A673 (cell line): ENCODE measurements at regions not wholly inside any gene's neighbourhood (a gene's known extent, or its start where the extent isn't known, plus 50 kb on each side); places are given as distances from the start of the nearest gene placed in this dataset.

Source experiments
- BruUV-seq: library from RNA; stranded (reverse); fragments of 400-500 nt; replicated peaks from 2 replicates; lab custom pipeline; 2021; lab: Mats Ljungman, UMichigan
- CTCF ChIA-PET: fragments of 300-600 bp; sonication (Branson Sonifier 250); formaldehyde crosslinking; loops from one replicate; lab custom pipeline; 2022; ENCODE audit warnings: antibody characterized with exemption; lab: Charles Lee
- POLR2A ChIA-PET: fragments of 300-600 bp; sonication (Branson Sonifier 250); formaldehyde crosslinking; loops from one replicate; lab custom pipeline; 2022; ENCODE audit warnings: antibody characterized with exemption; ENCODE audit not compliant: low non-redundant PET; lab: Charles Lee
- DNase-seq: peaks from one replicate; pipeline ENCODE4 v3.0.0-alpha.2; 2015; ENCODE audit warnings: low spot score
- H3K27ac ChIP-seq: fragments of 200-600 bp; sonication (generic); 2 replicates; pipeline ENCODE4 v1.5.1; 2016; ENCODE audit warnings: mixed run types, low read depth, mild to moderate bottlenecking, mixed read lengths, antibody characterized with exemption, low read length; ENCODE audit not compliant: poor library complexity, severe bottlenecking
- H3K27me3 ChIP-seq: fragments of 200-600 bp; sonication (generic); replicated peaks from 2 replicates; pipeline ENCODE4 v1.6.1; 2017; ENCODE audit warnings: mixed run types, low read depth, mild to moderate bottlenecking, mixed read lengths, antibody characterized with exemption, low read length; ENCODE audit not compliant: insufficient read depth, poor library complexity
- H3K36me3 ChIP-seq: fragments of 200-600 bp; sonication (generic); 2 replicates; pipeline ENCODE4 v1.6.1; 2016; ENCODE audit warnings: mixed run types, mild to moderate bottlenecking, mixed read lengths, antibody characterized with exemption, low read length; ENCODE audit not compliant: insufficient read depth, poor library complexity, severe bottlenecking
- H3K4me1 ChIP-seq: fragments of 200-600 bp; sonication (generic); 2 replicates; pipeline ENCODE4 v1.6.1; 2017; ENCODE audit warnings: mixed run types, mild to moderate bottlenecking, mixed read lengths, antibody characterized with exemption, low read length; ENCODE audit not compliant: insufficient read depth, poor library complexity, severe bottlenecking
- H3K4me3 ChIP-seq: fragments of 200-600 bp; sonication (generic); 2 replicates; pipeline ENCODE4 v1.5.1; 2016; ENCODE audit warnings: low read depth, mixed run types, mild to moderate bottlenecking, mixed read lengths, low read length; ENCODE audit not compliant: poor library complexity, severe bottlenecking
- H3K9me3 ChIP-seq: fragments of 200-600 bp; sonication (generic); 2 replicates; pipeline ENCODE4 v1.6.1; 2016; ENCODE audit warnings: mixed run types, low read depth, mild to moderate bottlenecking, mixed read lengths, antibody characterized with exemption, low read length; ENCODE audit not compliant: poor library complexity, severe bottlenecking
- EZH2 ChIP-seq: fragments of 200-600 bp; sonication (generic); IDR thresholded peaks from 2 replicates; pipeline ENCODE4 v1.6.1; 2017; ENCODE audit warnings: borderline replicate concordance, low read depth, mild to moderate bottlenecking, mixed read lengths, antibody characterized with exemption, low read length; ENCODE audit not compliant: poor library complexity, severe bottlenecking
- intact Hi-C: fragments of 100-400 bp; cut with micrococcal nuclease; formaldehyde crosslinking; loops from one replicate; pipeline ENCODE4 v1.10.0; 2022; ENCODE audit not compliant: unreplicated experiment
- TF ChIP-seq, protein P1 (sequence below): fragments of 300-800, 200-600 bp; sonication (generic); conservative IDR thresholded peaks from 2 replicates; pipeline ENCODE4 v1.5.1; 2017; ENCODE audit warnings: low read depth, mild to moderate bottlenecking, antibody characterized with exemption, low read length, moderate library complexity, mixed read lengths

- H3K9me3 ChIP-seq = no peaks in the 10 kb centered on the region
- H3K27ac ChIP-seq = no peak overlapping the region
- intact Hi-C loops = loop anchor here (5.0 kb wide), 1 partner anchor 106 kb away; the partner anchor contains the start of gene HSD17B12
- ChIA-PET POLR2A (no interaction called here), CTCF (interaction anchor here (1.9 to 3.2 kb wide), 2 partner anchors 9 to 275 kb away, joined by 12 to 19 read pairs; no protein-coding TSS in a partner anchor)
- H3K4me1 ChIP-seq = peaks cover 45% of the 10 kb centered on the region
- H3K4me3 ChIP-seq = peak overlapping the region; percentile 39
- DNase-seq = no peak
- BruUV-seq = no TSS peak
- no peaks in the 10 kb centered on the region for H3K36me3 ChIP-seq
- TF ChIP-seq EZH2 = peak; percentile 64
- TF ChIP-seq, protein P1, sequence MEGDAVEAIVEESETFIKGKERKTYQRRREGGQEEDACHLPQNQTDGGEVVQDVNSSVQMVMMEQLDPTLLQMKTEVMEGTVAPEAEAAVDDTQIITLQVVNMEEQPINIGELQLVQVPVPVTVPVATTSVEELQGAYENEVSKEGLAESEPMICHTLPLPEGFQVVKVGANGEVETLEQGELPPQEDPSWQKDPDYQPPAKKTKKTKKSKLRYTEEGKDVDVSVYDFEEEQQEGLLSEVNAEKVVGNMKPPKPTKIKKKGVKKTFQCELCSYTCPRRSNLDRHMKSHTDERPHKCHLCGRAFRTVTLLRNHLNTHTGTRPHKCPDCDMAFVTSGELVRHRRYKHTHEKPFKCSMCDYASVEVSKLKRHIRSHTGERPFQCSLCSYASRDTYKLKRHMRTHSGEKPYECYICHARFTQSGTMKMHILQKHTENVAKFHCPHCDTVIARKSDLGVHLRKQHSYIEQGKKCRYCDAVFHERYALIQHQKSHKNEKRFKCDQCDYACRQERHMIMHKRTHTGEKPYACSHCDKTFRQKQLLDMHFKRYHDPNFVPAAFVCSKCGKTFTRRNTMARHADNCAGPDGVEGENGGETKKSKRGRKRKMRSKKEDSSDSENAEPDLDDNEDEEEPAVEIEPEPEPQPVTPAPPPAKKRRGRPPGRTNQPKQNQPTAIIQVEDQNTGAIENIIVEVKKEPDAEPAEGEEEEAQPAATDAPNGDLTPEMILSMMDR = no peak
- H3K27me3 ChIP-seq = peaks cover 98% of the 10 kb centered on the region
Observed at GRCh38 chr11:43576320-43576802, 104.2 kb upstream of the HSD17B12 start.

GRCh38 chr11:43576803-43577521 is 103.6 kb upstream of the HSD17B12 start:
- Histone ChIP-seq H3K27me3 (peaks cover 98% of the 10 kb centered on the region), H3K9me3 (no peaks in the 10 kb centered on the region), H3K36me3 (no peaks in the 10 kb centered on the region), H3K4me1 (peaks cover 51% of the 10 kb centered on the region), H3K4me3 (peak overlapping the region; percentile 39), H3K27ac (no peak overlapping the region)
- intact Hi-C loops = loop anchor here (1.0 to 5.0 kb wide), 2 partner anchors 105 to 234 kb away; partner anchors contain the start of gene HSD17B12
- POLR2A ChIA-PET = no interaction called here
- CTCF ChIA-PET = interaction anchor here (0.5 to 3.2 kb wide), 3 partner anchors 10 to 275 kb away, joined by 4 to 19 read pairs (median 12); no protein-coding TSS in a partner anchor
- BruUV-seq = no TSS peak
- DNase-seq = peak; percentile 88
- TF ChIP-seq, protein P1 = peak; percentile 59
- TF ChIP-seq EZH2 = peak; percentile 34

DNA sequence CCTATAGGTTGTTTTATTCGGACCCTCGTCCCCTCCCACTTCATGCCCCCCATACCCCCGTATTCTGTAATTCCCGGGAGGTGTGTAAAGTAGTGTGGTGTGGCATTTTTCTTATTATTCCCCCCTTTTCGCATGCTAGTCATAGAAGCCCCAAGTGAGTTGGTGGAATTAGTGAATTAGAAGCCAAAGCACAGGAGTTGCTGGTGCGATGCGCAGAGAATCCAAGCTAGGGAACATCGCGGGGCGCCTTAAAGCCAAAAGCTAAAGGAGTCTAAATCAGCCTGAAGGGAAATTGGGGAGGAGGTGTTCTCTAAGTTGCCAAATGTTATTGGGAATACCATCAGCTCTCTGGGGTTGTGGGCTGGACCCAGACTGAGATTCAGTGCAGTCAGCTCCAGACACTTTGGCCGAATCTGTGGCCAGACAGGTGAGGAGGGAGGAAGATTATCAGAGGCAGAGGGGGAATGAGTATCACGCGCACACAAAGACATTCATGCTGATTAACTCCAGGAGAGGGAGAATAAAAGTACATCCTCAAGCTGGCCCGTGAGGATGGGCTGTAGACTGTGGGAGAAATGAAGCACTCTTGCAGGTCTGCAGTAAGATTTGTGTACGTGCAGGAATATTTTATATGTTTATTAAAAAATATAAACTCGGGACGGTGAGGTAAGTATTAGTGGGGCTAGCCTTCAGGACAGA is 102.8 kb upstream of the HSD17B12 start:
- no TSS peak for BruUV-seq
- no peaks in the 10 kb centered on the region for H3K9me3 ChIP-seq
- ChIA-PET POLR2A (no interaction called here), CTCF (interaction anchor here (3.2 kb wide), 1 partner anchor 274 kb away, joined by 19 read pairs; no protein-coding TSS in a partner anchor)
- intact Hi-C loops = loop anchor here (1.0 to 5.0 kb wide), 2 partner anchors 105 to 234 kb away; partner anchors contain the start of gene HSD17B12
- H3K4me3 ChIP-seq = no peak overlapping the region
- no peak for DNase-seq
- H3K4me1 ChIP-seq = peaks cover 53% of the 10 kb centered on the region
- no peaks in the 10 kb centered on the region for H3K36me3 ChIP-seq
- no peak overlapping the region for H3K27ac ChIP-seq
- peaks cover 98% of the 10 kb centered on the region for H3K27me3 ChIP-seq
- peak; percentile 53 for TF ChIP-seq EZH2
- TF ChIP-seq, protein P1 = no peak
